ENCODE measurements at regions not wholly inside any gene's neighbourhood (a gene's known extent, or its start where the extent isn't known, plus 50 kb on each side); places are given as distances from the start of the nearest gene placed in this dataset.

DNA sequence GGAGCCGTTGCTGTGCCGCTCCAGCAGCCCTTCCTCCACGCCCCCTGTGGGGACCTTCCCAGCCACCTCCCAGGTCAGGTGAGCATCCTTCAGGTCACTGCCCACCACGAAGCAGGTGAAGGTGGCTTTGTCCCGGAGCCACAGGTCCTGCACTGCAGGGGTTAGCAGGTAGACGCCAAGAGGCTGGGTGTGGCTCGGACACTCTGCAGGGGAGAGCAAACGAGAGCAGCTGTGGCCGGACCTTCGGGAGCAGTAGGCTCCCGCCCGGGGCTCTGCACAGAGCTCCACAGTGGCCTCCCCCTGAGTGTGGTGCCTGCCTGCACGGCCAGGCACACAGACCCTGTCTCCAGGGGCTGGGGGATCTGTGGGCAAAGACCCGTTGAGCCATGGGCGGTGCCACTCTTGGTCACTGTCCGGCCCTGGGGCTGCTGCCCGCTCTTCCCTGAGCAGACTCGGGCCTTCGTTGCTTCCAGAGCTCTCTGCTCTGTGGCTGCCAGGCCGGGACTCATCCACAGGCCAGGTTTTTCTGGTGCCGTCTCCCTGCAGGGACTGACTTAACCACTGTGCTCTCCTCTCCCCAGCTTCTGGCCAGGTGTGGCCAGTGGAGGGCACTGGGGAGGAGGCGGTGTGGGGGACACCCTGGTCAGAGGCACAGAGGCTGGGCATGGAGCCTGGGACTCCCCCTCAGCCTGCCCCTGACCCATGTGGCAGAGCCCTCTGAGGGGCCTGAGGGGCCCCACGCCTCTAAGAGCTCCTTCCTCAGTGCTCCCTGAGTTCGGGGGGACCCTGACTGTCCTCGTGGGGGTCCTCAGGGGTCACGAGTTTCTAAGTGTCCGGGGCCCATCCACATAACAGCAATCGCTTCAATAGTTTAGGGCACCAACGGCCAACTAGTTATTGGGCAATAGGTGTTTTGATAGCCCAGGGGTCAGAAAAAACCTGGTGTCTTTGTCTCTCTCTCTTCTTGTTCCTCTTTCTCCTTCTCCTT, 314.9 kb downstream of the TMEM121 start:
- H2BK20ac ChIP-seq (ENCODE audit: low read length), result no peak overlapping the region
- H2BK120ac ChIP-seq (replicated peaks; ENCODE audit: low read depth, low read length), result no peak overlapping the region
- H3K4ac ChIP-seq (replicated peaks; ENCODE audit: insufficient read length, low read depth, low read length), result no peak overlapping the region
- no peak overlapping the region for H4K8ac ChIP-seq (ENCODE audit: extremely low read depth, insufficient read depth, low read length)
- no peak overlapping the region for H2BK5ac ChIP-seq (ENCODE audit: low read depth, low read length)
- H3K18ac ChIP-seq (ENCODE audit: extremely low read depth, low read length), result no peak overlapping the region
- no peaks in the 10 kb centered on the region for H3K79me1 ChIP-seq (ENCODE audit: low read depth, low read length)
- no peak overlapping the region for H2AK5ac ChIP-seq (ENCODE audit: low read depth, low read length)
- 84% methylated on average over 28 of the region's 29 CpGs; no CpG with 5 or more reads in 1 of the 2 experiments for WGBS, 2 experiments (ENCODE audit: extremely low coverage in 1 of 2, insufficient coverage in 1 of 2, insufficient read length in 1 of 2, insufficient replicate concordance in 2 of 2, low coverage in 1 of 2, low lambda C conversion rate in 2 of 2, missing lambda C conversion rate in 1 of 2)
- H3K4me1 ChIP-seq (replicated peaks in 1 of 4; ENCODE audit: control insufficient read depth in 3 of 4, insufficient read depth in 4 of 4, low read length in 3 of 4), result no peaks in the 10 kb centered on the region
- ChIA-PET POLR2A (ENCODE audit: partially characterized antibody) (no interaction called here), CTCF (ENCODE audit: partially characterized antibody) (no interaction called here)
- no peaks in the 10 kb centered on the region for H4K20me1 ChIP-seq (replicated peaks in 1 of 2; ENCODE audit: control insufficient read depth in 1 of 2, insufficient read depth in 2 of 2, low read length in 2 of 2)
- H3K56ac ChIP-seq (replicated peaks; ENCODE audit: insufficient read length, low read depth, low read length), result no peak overlapping the region
- H3K27ac ChIP-seq (ENCODE audit: low read depth, low read length), result no peak overlapping the region
- no peak overlapping the region for H2AFZ ChIP-seq (ENCODE audit: low read length)
- H3K27me3 ChIP-seq (replicated peaks in 1 of 4; ENCODE audit: control insufficient read depth in 3 of 4, extremely low read depth in 1 of 4, insufficient read depth in 3 of 4, low read length in 3 of 4), result no peaks in the 10 kb centered on the region
- no peak overlapping the region for H2BK12ac ChIP-seq (ENCODE audit: low read depth, low read length)
- H3K23ac ChIP-seq (ENCODE audit: insufficient read length), result no peak overlapping the region
- no peak overlapping the region for H3K4me2 ChIP-seq (ENCODE audit: insufficient read depth in 1 of 2, low read depth in 2 of 2, low read length in 2 of 2)
- no peaks in the 10 kb centered on the region for H3K23me2 ChIP-seq (ENCODE audit: low read depth, low read length)
- H2BK15ac ChIP-seq (ENCODE audit: low read length), result no peak overlapping the region
- DNase-seq (ENCODE audit: low read depth in 1 of 2, low spot score in 2 of 2) (no peak), FAIRE-seq (no peak)
- H3K14ac ChIP-seq (ENCODE audit: insufficient read length), result no peak overlapping the region
- H3K9ac ChIP-seq (replicated peaks in 1 of 4; ENCODE audit: extremely low read depth in 1 of 4, low read depth in 3 of 4, low read length in 3 of 4), result no peak overlapping the region
- H4K91ac ChIP-seq (replicated peaks; ENCODE audit: insufficient read length, low read length), result no peak overlapping the region
- no peak overlapping the region for H4K5ac ChIP-seq (ENCODE audit: insufficient read length, low read depth, low read length)
- H3K79me2 ChIP-seq (ENCODE audit: control insufficient read depth in 1 of 2, insufficient read depth in 2 of 2, low read length in 2 of 2), result no peaks in the 10 kb centered on the region
- peaks cover 79 to 98% of the 10 kb centered on the region in 2 experiments for H3K9me3 ChIP-seq (ENCODE audit: insufficient read depth in 2 of 2, low read depth in 1 of 2, low read length in 1 of 2)
- H3K4me3 ChIP-seq (ENCODE audit: extremely low read depth in 1 of 4, insufficient read depth in 2 of 4, low read depth in 3 of 4, low read length in 4 of 4), result no peak overlapping the region
- H3K36me3 ChIP-seq (ENCODE audit: control insufficient read depth in 2 of 4, insufficient read depth in 4 of 4, low read length in 3 of 4), result no peaks in the 10 kb centered on the region; a peak in 1 of 8 replicates
- no peak for TF ChIP-seq ASH2L (IDR thresholded peaks at IDR 0.05; ENCODE audit: low read length)
- no peak for TF ChIP-seq HDAC2 (IDR thresholded peaks at IDR 0.05; ENCODE audit: borderline replicate concordance in 1 of 2, low read depth in 2 of 2, low read length in 2 of 2)
- no peak for TF ChIP-seq CHD1 (IDR thresholded peaks at IDR 0.05; ENCODE audit: low read depth, low read length)
- no peak for TF ChIP-seq ZNF274 (IDR thresholded peaks at IDR 0.05; ENCODE audit: borderline replicate concordance, extremely low read depth, low read length)
- TF ChIP-seq, protein P1, sequence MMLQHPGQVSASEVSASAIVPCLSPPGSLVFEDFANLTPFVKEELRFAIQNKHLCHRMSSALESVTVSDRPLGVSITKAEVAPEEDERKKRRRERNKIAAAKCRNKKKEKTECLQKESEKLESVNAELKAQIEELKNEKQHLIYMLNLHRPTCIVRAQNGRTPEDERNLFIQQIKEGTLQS (IDR thresholded peaks at IDR 0.05; ENCODE audit: insufficient read depth, low read depth, low read length), result no peak

Data from H1 (cell line).